RCC 7860 (cell line): ENCODE measurements at regions not wholly inside any gene's neighbourhood (a gene's known extent, or its start where the extent isn't known, plus 50 kb on each side); places are given as distances from the start of the nearest gene placed in this dataset.

Experiments
- DNase-seq: peaks from one replicate; pipeline ENCODE4 v3.0.0-alpha.2; 2015; ENCODE audit warnings: low spot score
- FAIRE-seq: peaks from 2 replicates; lab custom pipeline; 2012; peaks lifted over from hg19 to GRCh38; lab: Jason Lieb, UNC

DNA sequence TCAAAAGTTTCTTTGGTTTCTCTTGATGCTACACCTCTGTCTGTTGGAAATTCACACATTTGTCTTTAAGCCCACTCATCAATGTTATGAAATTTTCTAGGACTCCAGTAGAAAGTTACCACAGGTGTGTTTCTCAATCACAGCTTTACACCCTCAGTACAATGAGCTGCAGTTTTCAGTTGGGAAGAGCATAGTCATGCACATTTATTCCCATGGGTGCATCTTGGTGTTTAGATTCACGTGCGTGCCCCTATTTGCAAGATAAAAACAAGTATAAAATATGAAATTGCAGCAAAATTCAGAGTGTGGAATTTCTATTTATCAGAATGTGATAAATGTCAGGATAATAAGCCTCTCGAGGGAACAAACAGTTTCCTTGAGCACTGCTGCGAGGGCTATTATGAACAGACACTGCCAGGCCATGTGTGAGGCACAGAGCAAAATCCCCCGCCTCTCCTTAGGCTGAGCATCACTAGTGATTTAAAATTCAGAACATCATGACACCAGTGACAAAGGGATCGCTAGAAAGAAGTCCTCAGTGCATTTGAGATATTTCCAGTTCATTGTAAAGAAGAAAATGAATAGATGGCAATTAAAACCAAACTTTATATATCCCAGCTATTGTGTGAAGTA is 512.2 kb upstream of the TCF4 start:
- FAIRE-seq: no peak
- no peak for DNase-seq

DNA sequence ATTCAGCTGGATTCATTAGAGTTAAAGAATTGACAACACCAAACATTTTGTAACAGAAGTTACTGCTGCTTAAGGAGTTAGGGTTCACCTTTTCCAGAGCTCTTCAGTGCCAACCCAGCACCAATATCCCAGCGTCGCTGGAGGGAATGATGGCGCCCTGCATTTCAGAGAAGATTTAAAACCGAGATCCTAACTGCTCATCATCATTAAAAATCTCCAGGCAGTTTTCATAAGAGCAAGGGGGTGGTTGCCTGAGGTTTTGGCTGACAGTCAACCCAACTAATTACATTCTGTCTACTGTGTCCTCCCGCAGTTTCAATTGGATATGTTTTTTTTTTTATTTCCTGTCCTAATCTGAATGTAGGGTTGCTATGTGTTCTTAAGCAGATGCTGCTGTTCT is 509.6 kb upstream of the TCF4 start:
- DNase-seq (no peak), FAIRE-seq (no peak)

DNA sequence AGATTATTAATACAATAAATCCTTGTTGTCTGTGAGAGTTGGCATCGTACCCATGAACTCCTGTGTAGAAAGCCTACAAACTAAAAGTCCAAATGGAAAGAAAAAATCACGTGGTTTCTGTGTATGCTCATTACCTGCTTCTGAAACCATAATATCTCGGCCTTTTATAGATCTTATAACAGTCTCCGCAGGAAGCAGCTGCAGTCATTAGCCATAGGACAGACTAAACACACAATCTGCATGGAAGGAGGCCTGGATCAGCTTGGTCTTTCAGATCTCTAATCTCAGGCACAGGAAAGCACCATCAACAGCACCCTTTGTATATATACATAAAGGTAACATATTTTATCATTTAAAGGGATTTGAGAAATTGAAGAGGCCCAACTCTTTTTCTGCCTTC is 508.9 kb upstream of the TCF4 start:
- no peak for DNase-seq

DNA sequence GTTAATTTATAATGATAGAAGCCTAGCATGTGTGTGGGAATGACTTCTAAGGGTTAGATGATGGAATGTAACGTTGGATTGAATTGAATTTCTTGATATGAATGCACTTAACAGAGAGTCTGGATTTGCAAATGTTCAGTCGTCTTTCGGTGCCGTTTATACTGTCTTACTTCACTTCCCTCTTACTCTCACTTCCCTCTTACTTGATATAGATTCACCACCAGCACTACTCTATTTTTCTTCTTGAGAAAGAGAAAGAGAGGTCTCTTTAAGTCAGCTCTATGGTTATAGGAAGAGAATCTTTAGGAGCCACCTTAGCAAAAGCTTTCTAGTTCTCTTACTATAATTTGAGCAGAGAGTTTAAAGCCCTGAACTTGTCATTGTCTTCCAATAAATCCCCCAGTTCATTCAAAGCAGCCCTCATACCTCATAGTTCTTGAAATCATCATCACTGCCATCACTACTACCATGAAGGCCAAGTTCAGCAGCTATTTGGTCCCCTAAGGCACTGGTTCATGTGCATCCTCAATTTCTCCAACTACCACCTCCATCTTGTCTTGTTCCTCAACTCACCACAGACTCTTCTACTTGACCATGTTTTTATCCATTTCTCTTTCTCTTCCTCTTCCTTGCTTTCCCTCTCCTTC is 501.7 kb upstream of the TCF4 start:
- no peak for FAIRE-seq
- DNase-seq: no peak

More for the DNA sequence above, 508.9 kb upstream of the TCF4 start:
- FAIRE-seq: no peak

DNA sequence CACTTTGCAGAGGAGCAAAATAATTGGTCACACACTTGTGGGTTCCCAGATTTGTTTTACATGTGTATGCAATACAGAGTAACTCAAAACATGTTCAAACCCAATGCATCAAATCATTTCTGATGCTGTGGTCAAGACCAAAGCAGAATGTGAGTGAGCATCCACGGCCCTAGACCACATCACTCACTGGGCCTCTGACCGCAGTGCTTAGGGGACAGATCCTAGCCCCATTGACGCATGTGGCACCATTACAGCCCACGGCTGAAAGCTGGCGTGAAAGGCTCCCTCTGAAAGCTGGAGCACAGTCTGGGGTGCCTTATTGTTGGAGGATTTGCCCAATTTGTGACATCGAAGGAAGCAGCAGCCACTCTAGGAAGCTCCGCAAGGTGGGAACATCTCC is 498.8 kb upstream of the TCF4 start:
- FAIRE-seq (no peak), DNase-seq (no peak)

DNA sequence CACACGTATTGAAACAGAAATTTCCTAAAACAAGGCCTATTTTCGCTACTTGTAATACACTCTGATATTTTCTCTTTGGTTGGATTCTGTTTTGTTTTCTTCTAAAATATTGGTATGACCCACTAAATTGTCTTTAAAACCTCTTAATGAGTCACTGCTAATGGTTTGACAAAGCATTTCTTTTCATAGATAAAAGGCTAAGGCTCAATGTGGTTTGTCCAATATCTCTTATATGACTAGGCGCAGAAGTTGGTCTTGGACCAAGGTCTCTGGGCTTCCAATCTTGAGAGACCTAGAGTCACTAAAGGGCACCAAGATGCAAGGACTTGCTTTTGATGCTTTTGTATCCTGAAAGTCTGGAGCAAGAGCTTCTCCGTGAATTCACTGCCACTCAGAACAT is 498.2 kb upstream of the TCF4 start:
- DNase-seq: no peak
- FAIRE-seq: no peak

DNA sequence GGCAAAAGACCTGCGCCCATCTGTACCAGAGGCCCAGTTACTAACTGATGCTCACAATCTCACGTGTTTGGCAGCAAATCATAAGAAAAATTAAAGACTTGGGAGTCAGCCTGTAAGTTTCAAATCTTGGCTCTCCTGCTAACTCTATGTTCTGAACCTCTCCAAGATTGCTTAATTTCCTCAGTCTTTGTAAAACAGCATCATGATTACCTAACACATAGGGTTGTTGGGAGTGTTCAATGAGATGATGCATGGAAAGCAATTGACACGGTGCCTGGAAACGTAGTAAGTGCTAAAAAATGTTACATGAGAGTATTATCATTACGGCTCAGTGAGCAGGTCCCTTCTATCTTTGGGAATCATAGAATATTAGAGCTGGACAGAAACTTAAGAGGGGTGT is 497.6 kb upstream of the TCF4 start:
- no peak for DNase-seq
- no peak for FAIRE-seq

DNA sequence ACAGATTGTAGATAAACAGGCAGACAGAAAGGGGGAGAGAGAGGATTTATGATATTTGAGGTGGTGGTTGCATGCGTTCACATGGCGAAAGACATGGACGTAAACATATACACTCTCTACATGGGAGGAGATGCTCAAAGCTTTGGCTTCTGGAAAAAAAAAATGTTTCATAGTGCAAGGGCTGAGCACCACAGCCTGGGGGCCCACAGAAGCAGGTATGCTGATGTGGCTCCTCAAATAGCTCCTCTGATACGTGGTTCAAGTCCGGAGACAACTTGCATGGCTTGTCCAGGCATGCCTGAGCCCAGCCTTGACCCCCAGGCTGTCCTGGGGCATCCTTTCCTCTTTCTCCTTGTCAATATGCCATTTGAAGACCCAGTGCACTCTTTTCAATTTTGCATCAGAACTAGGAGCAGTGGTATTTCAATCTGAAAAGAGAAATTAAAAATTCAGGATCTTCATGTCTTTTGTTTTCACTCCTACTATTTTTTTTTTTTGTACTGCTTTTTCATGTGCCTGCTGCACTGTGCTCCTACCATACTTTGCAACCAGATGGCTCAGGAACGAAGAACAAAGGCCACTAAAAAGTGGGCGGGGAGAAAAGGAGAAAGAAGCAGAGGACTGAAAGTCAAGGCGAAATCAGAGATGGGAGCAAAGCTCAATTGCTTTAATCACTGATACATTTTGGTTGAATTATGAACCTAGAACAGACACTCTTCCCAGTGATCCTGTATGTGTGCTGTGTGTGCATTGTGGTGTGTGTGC is 495.7 kb upstream of the TCF4 start:
- DNase-seq: no peak
- no peak for FAIRE-seq

DNA sequence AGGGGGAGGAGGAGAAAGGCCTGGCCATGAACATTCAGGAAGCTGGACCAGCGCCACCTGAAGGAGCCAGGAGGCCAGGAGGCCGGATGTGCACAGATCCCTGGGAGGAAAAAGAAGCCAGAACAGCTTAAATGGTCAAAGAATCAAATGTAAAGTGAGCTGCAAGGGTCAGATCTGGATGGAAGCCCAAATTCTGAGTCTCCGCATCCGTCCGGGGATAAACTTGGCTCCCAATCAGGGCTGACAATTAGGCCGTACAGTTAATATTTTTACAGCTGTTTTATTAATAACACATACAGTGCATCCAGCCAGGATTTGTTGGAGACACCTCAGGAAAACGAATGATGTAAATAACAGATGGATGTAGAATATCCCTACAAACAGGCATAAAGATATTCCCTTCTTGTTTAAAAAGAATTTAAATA is 495.1 kb upstream of the TCF4 start:
- no peak for DNase-seq
- FAIRE-seq: no peak

DNA sequence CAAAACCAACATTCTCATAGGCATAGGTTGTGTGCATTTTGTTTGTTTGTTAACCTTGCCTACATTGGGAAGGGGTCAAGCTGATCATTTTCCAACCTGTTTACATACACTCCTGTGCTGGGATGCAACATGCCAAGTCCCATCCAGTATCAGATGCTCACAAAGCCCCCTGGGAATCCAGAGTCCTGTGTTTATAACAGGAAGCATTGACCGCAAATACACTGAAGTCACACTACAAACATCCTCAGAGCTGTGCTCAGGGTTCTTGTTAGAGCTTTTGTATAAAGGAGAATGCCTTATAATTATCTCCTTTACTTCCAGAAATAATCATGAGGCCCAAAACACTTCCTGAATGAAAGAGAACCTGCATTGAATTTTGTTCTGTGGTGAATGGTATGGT is 488.7 kb upstream of the TCF4 start:
- FAIRE-seq (no peak), DNase-seq (no peak)

DNA sequence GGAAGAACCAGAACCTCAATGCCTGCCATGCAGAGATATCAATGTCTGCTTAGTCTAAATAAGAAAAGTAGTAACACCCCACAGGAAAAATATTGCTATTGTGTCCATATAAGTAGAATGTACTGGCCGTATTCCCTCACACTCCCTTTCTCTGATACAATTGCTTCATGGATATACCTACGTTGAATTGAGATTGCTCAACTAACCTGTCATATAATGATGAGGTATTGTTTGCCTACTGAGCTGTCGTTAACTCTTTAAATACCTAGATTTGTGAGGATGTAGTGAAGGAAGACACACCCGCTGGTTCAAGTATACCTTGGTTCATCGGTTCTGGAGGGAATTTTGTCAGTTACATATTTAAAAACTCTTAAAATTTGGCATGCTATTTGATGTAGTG is 480.7 kb upstream of the TCF4 start:
- FAIRE-seq: no peak
- no peak for DNase-seq

DNA sequence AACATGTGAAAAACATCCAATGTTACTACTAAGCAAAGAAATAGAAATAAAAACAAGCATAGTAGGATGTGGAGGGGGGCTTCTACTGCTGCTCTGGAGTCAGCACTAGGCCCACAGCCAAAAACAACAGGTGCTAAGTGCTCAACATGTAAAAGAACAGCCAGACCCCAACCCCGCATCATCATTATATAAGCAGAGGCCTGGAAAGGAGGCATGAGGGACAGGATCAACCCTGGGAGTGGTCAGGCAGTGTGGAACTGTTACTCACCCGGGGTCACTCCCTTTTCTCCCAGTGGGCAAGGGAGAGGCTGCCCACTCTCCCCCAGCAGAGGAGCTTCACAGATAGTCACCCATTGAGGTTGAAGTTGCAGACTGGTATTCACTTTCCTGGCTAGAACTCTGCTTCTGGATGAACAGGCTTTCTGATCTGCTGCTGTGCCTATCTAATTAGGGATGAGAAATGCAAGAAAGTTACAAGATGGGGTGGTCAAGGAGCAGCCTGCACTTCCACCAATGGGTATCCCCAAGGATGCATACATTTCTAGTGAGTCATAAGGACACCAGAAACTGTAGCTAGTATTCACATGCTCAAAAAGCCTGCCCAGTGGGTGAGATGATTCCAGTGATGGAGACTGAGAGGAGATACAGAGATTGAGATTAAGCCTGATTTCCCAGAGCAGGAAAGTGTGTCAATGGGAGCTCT is 480.1 kb upstream of the TCF4 start:
- DNase-seq: peak; percentile 25

DNA sequence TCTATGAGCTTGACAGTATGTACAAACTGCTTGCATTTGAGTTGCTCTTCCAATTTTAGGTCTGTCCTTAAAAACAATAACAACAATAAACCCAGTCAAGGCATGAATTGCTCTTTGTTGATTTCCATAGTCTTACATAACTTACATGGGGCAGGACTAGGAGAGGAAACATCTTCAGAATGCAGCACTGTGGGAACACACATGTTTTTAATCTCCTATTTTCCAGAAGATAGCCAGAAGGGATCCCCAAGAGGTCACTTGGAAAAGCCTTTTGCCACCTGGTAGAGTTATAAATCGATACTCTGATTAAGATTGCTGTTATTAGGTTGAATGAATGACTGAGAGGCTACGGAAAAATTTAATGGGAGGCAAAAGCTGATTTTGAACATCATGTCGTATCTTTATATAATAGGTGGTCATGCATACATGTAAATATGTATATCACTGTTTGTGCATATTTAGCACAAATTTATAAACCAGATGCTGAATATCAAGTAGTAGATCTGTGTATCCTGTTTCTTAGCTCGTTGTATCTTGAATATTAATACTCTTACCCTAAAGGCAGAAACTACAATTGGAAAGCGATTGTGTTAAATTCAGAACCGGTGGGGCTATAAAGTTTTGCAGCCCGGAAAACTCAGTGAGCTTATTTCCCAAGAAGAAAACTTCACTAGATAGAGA is 479.4 kb upstream of the TCF4 start:
- FAIRE-seq: no peak
- DNase-seq: no peak

More for the DNA sequence above, 480.1 kb upstream of the TCF4 start:
- FAIRE-seq: no peak

DNA sequence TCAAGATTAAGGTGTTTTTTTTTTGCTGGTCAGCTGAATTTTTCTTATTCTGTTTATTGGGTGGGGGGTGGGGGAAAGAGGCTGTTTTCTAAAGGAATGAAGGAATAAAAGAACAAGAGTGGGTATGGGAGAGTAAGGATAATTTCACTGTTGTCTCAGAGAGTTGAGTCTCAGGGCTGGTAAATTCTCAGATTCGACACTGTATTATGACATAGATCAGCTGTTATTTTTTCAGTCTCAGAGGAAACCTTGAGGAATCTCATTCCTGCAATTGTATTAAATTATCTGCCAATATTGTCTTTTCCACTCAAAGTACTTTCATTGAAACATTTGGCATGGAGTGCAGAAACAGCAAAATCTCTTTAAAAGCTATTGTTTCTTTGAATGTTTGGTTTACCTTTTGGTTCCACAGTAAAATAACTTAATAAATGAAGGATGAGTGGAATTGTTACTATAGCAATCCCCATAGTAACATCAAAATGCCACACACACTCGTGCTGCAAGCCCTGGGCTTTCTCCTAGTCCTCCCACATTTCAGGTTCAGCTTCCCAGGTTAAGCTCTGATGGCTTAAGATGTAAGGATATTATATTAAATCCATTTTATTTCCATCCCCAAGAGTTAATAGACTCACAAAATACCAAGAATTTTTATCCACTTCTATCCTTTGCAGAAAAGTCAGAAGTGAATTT is 478.7 kb upstream of the TCF4 start:
- DNase-seq (no peak), FAIRE-seq (no peak)

DNA sequence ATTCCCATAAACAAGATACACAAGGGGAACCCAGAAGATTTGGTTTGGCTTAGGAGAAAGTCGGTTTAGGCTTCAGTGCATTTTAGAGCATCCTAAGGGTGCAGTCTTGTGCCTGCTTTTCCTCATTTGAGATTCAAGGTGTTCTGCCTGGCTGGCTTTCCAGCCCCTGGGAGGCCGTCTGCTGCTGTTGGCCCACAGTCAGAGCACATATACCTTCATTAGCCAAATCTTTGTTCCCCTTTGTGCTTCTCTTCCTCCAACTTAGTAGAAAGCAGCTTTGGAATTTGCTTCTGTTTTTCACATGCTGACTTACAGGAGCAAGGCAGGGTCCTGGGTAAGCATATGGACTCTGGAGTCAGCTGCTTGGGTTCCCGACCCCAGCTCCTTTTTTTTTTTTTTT is 477.1 kb upstream of the TCF4 start:
- FAIRE-seq (no peak), DNase-seq (no peak)

DNA sequence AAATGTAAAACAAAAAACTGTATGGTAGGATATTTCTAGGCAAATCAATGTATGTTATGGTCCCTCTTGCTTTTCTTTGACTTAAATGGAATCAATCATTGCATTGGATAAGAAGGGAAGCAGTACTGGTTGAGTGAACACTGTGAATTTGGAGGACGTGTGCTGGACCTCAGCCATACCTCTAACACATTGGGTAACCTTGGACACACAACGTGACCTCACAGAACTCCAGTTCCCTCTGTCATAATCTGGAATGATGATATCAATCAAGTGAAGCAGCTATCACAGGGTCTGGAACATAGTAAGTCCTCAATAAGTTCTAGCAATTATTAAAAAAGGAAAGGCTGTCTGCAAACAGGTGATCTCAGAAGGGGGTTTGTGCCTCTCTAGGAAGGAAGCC is 474.9 kb upstream of the TCF4 start:
- FAIRE-seq: no peak

DNA sequence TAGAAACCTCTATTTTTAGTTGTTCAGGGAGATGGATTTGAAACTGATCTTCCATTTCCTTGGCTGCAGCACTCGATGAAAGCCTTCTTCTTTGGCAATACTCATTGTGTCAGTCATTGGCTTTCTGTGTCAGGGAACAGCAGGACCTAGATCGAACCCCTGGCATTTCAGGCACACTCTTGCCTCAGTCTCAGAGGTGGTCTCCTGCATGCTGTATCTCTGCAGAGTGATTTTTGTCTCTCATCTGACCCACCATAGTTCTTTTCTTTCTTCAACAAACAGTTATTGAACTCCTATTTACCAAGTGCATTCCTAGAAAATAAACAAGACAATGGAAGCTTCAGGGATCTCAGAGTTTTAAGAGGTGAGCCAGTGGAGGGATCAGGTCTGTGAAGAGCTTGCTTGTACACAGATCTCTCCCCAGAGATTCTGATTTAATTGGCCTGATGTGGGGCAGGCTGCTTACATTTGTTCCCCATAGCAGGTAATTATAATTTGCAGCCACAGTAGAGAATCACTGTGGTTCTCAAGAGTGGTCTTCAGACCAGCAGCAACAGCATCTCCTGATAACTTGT is 473.1 kb upstream of the TCF4 start:
- DNase-seq: no peak
- no peak for FAIRE-seq

More for the DNA sequence above, 474.9 kb upstream of the TCF4 start:
- DNase-seq: peak; percentile 10

DNA sequence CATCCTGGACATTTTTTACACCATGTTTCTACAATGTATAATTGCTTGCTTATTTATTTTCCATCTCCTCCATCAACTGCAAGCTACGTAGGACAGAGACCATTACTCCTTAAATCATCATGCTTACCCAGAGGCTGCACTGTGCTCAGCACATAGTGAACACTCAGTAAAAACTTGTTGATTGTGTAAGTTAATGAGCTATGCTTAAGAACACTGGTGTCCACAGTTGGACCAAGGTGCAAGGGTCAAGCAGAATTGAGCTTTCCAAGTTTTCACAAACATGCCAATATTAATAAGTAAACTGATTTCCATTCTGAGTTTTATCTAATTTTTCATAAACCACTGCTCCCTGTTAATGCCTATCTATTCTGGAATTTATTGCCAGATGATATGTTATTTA is 464.2 kb upstream of the TCF4 start:
- FAIRE-seq (no peak), DNase-seq (no peak)

DNA sequence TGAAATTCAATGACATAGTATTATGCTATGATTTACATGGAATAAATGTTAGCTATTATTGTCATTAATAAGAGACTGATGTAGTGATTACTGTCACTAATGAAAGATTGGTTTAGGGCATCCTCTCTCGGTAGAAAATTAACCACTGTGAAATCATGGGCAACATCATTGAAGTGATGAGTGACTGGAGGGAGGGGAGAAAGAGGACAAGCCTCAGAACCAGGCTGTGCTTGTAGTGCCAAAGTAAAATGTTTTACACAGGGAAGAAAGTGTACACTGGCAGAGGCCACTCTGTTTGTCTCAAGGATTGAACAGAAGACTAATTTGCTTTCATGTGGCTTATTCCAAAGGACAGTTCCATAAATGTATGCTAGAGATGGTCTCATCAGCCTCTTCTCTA is 456.2 kb upstream of the TCF4 start:
- DNase-seq (no peak), FAIRE-seq (no peak)

DNA sequence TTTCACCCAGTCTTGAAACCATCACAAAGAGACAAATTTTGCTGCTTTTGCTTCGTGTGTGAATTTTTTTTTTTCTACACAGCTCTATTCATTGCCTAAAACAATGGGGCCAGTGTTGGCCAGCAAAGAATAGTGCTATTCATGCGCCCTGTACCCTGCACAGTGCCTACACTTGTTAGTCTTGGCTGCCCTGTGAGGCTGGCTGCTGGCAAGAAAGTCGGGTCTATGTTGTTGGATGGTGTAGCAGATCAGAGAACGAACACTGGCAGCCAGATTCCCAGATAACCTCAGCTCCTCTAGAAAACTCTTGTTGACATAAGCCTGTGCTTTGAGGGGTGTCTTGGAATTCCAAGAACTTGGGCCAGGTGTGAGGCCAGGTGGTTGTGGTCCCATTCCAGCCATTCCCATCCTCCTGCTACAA is 455.7 kb upstream of the TCF4 start:
- no peak for FAIRE-seq
- no peak for DNase-seq
